K562 (cell line): ENCODE measurements at regions not wholly inside any gene's neighbourhood (a gene's known extent, or its start where the extent isn't known, plus 50 kb on each side); places are given as distances from the start of the nearest gene placed in this dataset.
A peak's percentile ranks its signal among the peaks of the same experiment; 100 is the strongest.

Experiments used
- ATAC-seq: fragments of 200-7000 bp; cut with Tn5 transposase; 3 replicates; pipeline ENCODE4 v1.9.1; 2020; ENCODE audit warnings: moderate library complexity
- BruUV-seq: library from RNA; stranded (reverse); fragments of 400-500 nt; replicated peaks from 2 replicates; lab custom pipeline; 2021; lab: Mats Ljungman, UMichigan
- CTCF ChIA-PET: fragments of 300-600 bp; formaldehyde crosslinking; extraction: SDS; loops from one replicate; lab custom pipeline; 2021; ENCODE audit warnings: low intra/inter-chr PET ratio; lab: Yijun Ruan, JAX
- POLR2A ChIA-PET: fragments of 300-600, 350-650 bp; sonication (Branson Sonifier 250); formaldehyde crosslinking; extraction: SDS; loops from one replicate; lab custom pipeline; 2021; ENCODE audit warnings: antibody characterized with exemption, inconsistent platforms; lab: Yijun Ruan, JAX
- DNase-seq, 4 experiments: peaks; one replicate each; pipeline versions ENCODE4 v3.0.0 to v3.0.0-alpha.2; 2011 to 2018; ENCODE audit warnings: low spot score in 3 of 4, mixed read lengths in 3 of 4; ENCODE audit errors: extremely low read depth in 1 of 4
- FAIRE-seq: peaks from 2 replicates; lab custom pipeline; 2011; peaks lifted over from hg19 to GRCh38; lab: Jason Lieb, UNC
- H2AFZ ChIP-seq: 2 replicates; pipeline ENCODE4 v1.6.0; 2011; ENCODE audit warnings: low read depth, low read length, control low read depth, inconsistent platforms
- H3K27ac ChIP-seq: fragments of 200-600 bp; 3 replicates; pipeline ENCODE4 v1.8.0; 2011; ENCODE audit warnings: low read depth, mild to moderate bottlenecking, control low read depth, inconsistent platforms, low read length, moderate library complexity, mixed read lengths; ENCODE audit errors: extremely low read depth
- H3K27me3 ChIP-seq, 2 experiments: fragments of 300-600 bp in 1 of 2; 2 replicates in 1 of 2; 3 replicates in 1 of 2; pipeline versions ENCODE4 v1.6.0 to v1.8.0; 2011; ENCODE audit warnings: inconsistent platforms in 2 of 2, low read length in 2 of 2, mild to moderate bottlenecking in 1 of 2, mixed read lengths in 1 of 2, moderate library complexity in 1 of 2; ENCODE audit not compliant: control insufficient read depth in 2 of 2, insufficient read depth in 2 of 2
- H3K36me3 ChIP-seq: fragments of 300-600 bp; 3 replicates; pipeline ENCODE4 v1.8.0; 2011; ENCODE audit warnings: mild to moderate bottlenecking, low read length, inconsistent platforms; ENCODE audit not compliant: control insufficient read depth, insufficient read depth
- H3K4me1 ChIP-seq, 2 experiments: fragments of 200-600 bp in 1 of 2; replicated peaks in 1 of 2; 2 replicates in 1 of 2; 3 replicates in 1 of 2; pipeline versions ENCODE4 v1.5.1 to v1.8.0; 2011; ENCODE audit warnings: inconsistent platforms in 2 of 2, low read length in 2 of 2, mild to moderate bottlenecking in 1 of 2, mixed read lengths in 1 of 2, moderate library complexity in 1 of 2; ENCODE audit not compliant: control insufficient read depth in 2 of 2, insufficient read depth in 2 of 2
- H3K4me2 ChIP-seq: 2 replicates; pipeline ENCODE4 v1.6.1; 2011; ENCODE audit warnings: low read length, control low read depth, inconsistent platforms, mixed read lengths; ENCODE audit not compliant: insufficient read depth
- H3K4me3 ChIP-seq: fragments of 200-600 bp; sonication (generic), shearing (Covaris generic); 2 replicates; pipeline ENCODE4 v1.5.1; 2016; ENCODE audit warnings: control low read depth, inconsistent platforms
- H3K79me2 ChIP-seq: fragments of 200-600 bp; 3 replicates; pipeline ENCODE4 v1.8.0; 2011; ENCODE audit warnings: low read length, inconsistent platforms; ENCODE audit not compliant: control insufficient read depth, insufficient read depth
- H3K9ac ChIP-seq, 2 experiments: 2 replicates each; pipeline versions ENCODE4 v1.6.0 to v1.6.1; 2011; ENCODE audit warnings: low read depth in 2 of 2, low read length in 2 of 2, control low read depth in 1 of 2, inconsistent platforms in 1 of 2, mild to moderate bottlenecking in 1 of 2, mixed read lengths in 1 of 2; ENCODE audit not compliant: insufficient read depth in 1 of 2
- H3K9me1 ChIP-seq: one replicate; pipeline ENCODE4 v1.6.0; 2011; ENCODE audit warnings: inconsistent platforms, mild to moderate bottlenecking, low read length, moderate library complexity; ENCODE audit not compliant: control insufficient read depth, insufficient read depth
- H3K9me3 ChIP-seq: replicated peaks from 2 replicates; pipeline ENCODE4 v1.5.1; 2011; ENCODE audit warnings: low read depth, low read length, inconsistent platforms; ENCODE audit not compliant: control insufficient read depth, insufficient read depth
- H4K20me1 ChIP-seq: replicated peaks from 2 replicates; pipeline ENCODE4 v1.6.1; 2011; ENCODE audit warnings: low read length, inconsistent platforms, mixed read lengths; ENCODE audit not compliant: control insufficient read depth, insufficient read depth
- DEAF1 ChIP-seq: fragments of 450-650 bp; formaldehyde crosslinking; IDR thresholded peaks from 2 replicates; pipeline ENCODE4 v1.4.0; 2020; ENCODE audit warnings: mild to moderate bottlenecking, moderate library complexity
- ETS1 ChIP-seq: conservative IDR thresholded peaks from 2 replicates; pipeline ENCODE4 v1.6.1; 2011; ENCODE audit warnings: low read depth, mild to moderate bottlenecking, low read length; ENCODE audit not compliant: control insufficient read depth
- HDGF ChIP-seq: fragments of 450-650 bp; IDR thresholded peaks from 2 replicates; pipeline ENCODE4 v1.6.1; 2016
- IFI16 ChIP-seq: fragments of 250-450 bp; sonication (Bioruptor Pico); IDR thresholded peaks from 2 replicates; pipeline ENCODE4 v2.1.2; 2022; ENCODE audit warnings: mild to moderate bottlenecking, inconsistent platforms
- LCOR ChIP-seq: sonication (generic); formaldehyde crosslinking; IDR thresholded peaks from 2 replicates; pipeline ENCODE4 v1.8.0; 2022; ENCODE audit warnings: mild to moderate bottlenecking, missing genetic modification reagents
- PTRF ChIP-seq: fragments of 450-650 bp; IDR thresholded peaks from 2 replicates; pipeline ENCODE4 v1.6.1; 2016; ENCODE audit warnings: mild to moderate bottlenecking, missing genetic modification characterization, missing compliant biosample characterization
- RAD21 ChIP-seq, 2 experiments: fragments of 250-450 bp in 1 of 2; fragments of 450-650 bp in 1 of 2; sonication (Bioruptor Pico) in 1 of 2; formaldehyde crosslinking in 1 of 2; IDR thresholded peaks in 1 of 2; conservative IDR thresholded peaks in 1 of 2; 2 replicates each; pipeline versions ENCODE4 v1.4.0 to v1.8.0; 2020 to 2022; ENCODE audit warnings: mild to moderate bottlenecking in 2 of 2, moderate library complexity in 1 of 2
- RBM17 ChIP-seq: fragments of 200-400 bp; formaldehyde crosslinking; IDR thresholded peaks from 2 replicates; pipeline ENCODE4 v1.6.1; 2017; ENCODE audit warnings: low read depth, mild to moderate bottlenecking, low read length, borderline replicate concordance
- SIX5 ChIP-seq, 2 experiments: IDR thresholded peaks; 2 replicates each; pipeline ENCODE4 v1.6.1; 2011; ENCODE audit warnings: low read length in 2 of 2, borderline replicate concordance in 1 of 2, low read depth in 1 of 2, mild to moderate bottlenecking in 1 of 2, moderate library complexity in 1 of 2; ENCODE audit not compliant: insufficient read depth in 1 of 2
- SMC3 ChIP-seq: conservative IDR thresholded peaks from 2 replicates; pipeline ENCODE4 v1.6.1; 2011; ENCODE audit warnings: low read depth, low read length, improper control_type of control experiment; ENCODE audit not compliant: insufficient read depth
- STAT5A ChIP-seq: IDR thresholded peaks from 2 replicates; pipeline ENCODE4 v1.6.1; 2012; ENCODE audit warnings: low read length, inconsistent platforms, borderline replicate concordance
- VEZF1 ChIP-seq: fragments of 200-800 bp; sonication (Bioruptor generic); IDR thresholded peaks from 2 replicates; pipeline ENCODE4 v1.6.1; 2017; ENCODE audit warnings: missing genetic modification characterization, missing compliant biosample characterization
- ZMIZ1 ChIP-seq, 2 experiments: fragments of 150-350 bp in 1 of 2; IDR thresholded peaks; 2 replicates each; pipeline ENCODE4 v1.6.1; 2012 to 2016; ENCODE audit warnings: low read depth in 2 of 2, low read length in 2 of 2, mild to moderate bottlenecking in 1 of 2, moderate library complexity in 1 of 2
- WGBS: fragments of 100-300 bp; shearing (Covaris generic); methylation state at CpG from one replicate; pipeline ENCODE4 v1.1.6; 2016; ENCODE audit warnings: low coverage, mixed read lengths; ENCODE audit not compliant: insufficient coverage; ENCODE audit errors: missing lambda C conversion rate; 5-methylcytosine and 5-hydroxymethylcytosine counted together
- in situ Hi-C: fragments of 300-500 bp; cut with MboI; formaldehyde crosslinking; loops from 4 replicates; pipeline ENCODE4 v1.15.0; 2018; ENCODE audit warnings: inconsistent platforms, mixed read lengths
- intact Hi-C: fragments of 100-400 bp; cut with micrococcal nuclease; formaldehyde crosslinking; loops from 2 replicates; pipeline ENCODE4 v1.14.2; 2022

DNA sequence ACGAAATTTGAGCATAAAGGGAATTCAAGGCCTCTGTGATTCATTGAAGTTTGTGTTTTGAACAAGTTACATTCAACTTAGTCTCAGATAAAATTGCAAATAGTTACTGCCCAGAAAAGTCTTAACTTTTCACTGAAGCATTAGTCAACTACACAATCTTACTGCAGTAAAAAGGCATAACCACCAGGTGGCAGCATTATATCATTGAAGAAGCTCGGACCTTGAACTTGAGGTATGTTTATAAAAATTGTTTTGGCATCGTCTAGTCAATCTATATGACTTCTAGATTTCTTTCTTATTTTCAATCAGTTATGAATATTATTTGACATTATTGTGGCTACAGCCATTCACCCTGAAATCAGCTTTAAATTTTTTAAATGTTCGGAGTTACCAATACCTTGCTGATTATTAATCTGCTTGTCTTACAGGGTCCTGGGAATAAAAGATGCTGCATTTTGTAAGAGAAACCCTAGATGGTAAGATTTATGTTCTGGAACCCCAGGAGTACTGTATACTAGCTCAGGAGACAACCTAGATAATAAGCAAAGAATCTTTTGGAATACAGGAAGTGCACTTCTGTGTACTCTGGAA is 83.9 kb upstream of the GRAMD2B start:
- H3K9me3 ChIP-seq, result no peaks in the 10 kb centered on the region
- POLR2A ChIA-PET, result no interaction called here
- 0% methylated on average over 4 of the region's 4 CpGs for WGBS
- CTCF ChIA-PET, result interaction anchor here (0.6 to 3.6 kb wide), 8 partner anchors 15 to 1154 kb away, joined by 3 to 41 read pairs (median 4); partner anchors contain the start of gene PHAX
- no peaks in the 10 kb centered on the region for H3K36me3 ChIP-seq
- FAIRE-seq (peak; percentile 93), ATAC-seq (peak; percentile 77), DNase-seq (peak; percentile 38 to 73 (median 56))
- no peaks in the 10 kb centered on the region for H3K9me1 ChIP-seq
- in situ Hi-C loops, result loop anchor here (25.0 kb wide), 3 partner anchors 448 to 1123 kb away; partner anchors contain the start of gene LMNB1
- no peak overlapping the region for H3K27ac ChIP-seq
- no peaks in the 10 kb centered on the region for H3K4me1 ChIP-seq
- H3K4me3 ChIP-seq, result no peak overlapping the region
- intact Hi-C loops, result loop anchor here (1.0 to 5.0 kb wide), 4 partner anchors 200 to 1153 kb away; no protein-coding TSS in a partner anchor
- no peak overlapping the region for H3K9ac ChIP-seq
- no TSS peak for BruUV-seq
- H3K79me2 ChIP-seq, result no peaks in the 10 kb centered on the region
- H2AFZ ChIP-seq, result no peak overlapping the region
- H3K27me3 ChIP-seq, result peaks cover 0 to 4% of the 10 kb centered on the region in 2 experiments; a peak in 1 of 5 replicates
- H3K4me2 ChIP-seq, result no peak overlapping the region
- H4K20me1 ChIP-seq, result no peaks in the 10 kb centered on the region
- TF ChIP-seq DEAF1 (CRISPR knock-in tag), result peak; percentile 87
- TF ChIP-seq ZMIZ1 (IDR thresholded peaks at IDR 0.05; ENCODE audit: low read depth in 2 of 2, low read length in 2 of 2), result no peak
- TF ChIP-seq VEZF1 (CRISPR knock-in tag), result no peak
- peak; percentile 91 to 95 for TF ChIP-seq RAD21 (CRISPR knock-in tag; conservative IDR thresholded peaks at IDR 0.05 in 1 of 2, IDR thresholded peaks at IDR 0.05 in 1 of 2)
- no peak for TF ChIP-seq STAT5A
- TF ChIP-seq SIX5 (IDR thresholded peaks at IDR 0.05; ENCODE audit: borderline replicate concordance in 1 of 2, insufficient read depth in 1 of 2, low read depth in 1 of 2, low read length in 2 of 2), result no peak
- no peak for TF ChIP-seq ETS1
- TF ChIP-seq RBM17, result no peak
- TF ChIP-seq PTRF (tag), result no peak
- peak; percentile 82 for TF ChIP-seq SMC3
- no peak for TF ChIP-seq IFI16 (CRISPR knock-in tag)
- no peak for TF ChIP-seq LCOR (CRISPR knock-in tag)
- no peak for TF ChIP-seq HDGF
